Cardiac muscle cell (in vitro differentiated cells and primary cell): ENCODE measurements at regions not wholly inside any gene's neighbourhood (a gene's known extent, or its start where the extent isn't known, plus 50 kb on each side); places are given as distances from the start of the nearest gene placed in this dataset.

Experiments
- DNase-seq, 2 donors: peaks; one replicate each; pipeline versions ENCODE4 v3.0.0 to v3.0.0-alpha.2; 2010 to 2017; ENCODE audit warnings: low read depth in 1 of 2, low spot score in 1 of 2
- H3K27ac ChIP-seq: fragments of 200-600 bp; sonication (generic); 2 replicates; pipeline ENCODE4 v1.5.1; 2016
- H3K27me3 ChIP-seq: fragments of 200-600 bp; sonication (generic); 2 replicates; pipeline ENCODE4 v1.6.0; 2016; ENCODE audit warnings: control low read depth
- H3K36me3 ChIP-seq: fragments of 200-600 bp; sonication (generic); 2 replicates; pipeline ENCODE4 v1.5.1; 2016; ENCODE audit warnings: control low read depth
- H3K4me1 ChIP-seq: fragments of 200-600 bp; sonication (generic); 2 replicates; pipeline ENCODE4 v1.8.1; 2017; ENCODE audit warnings: low read depth, mild to moderate bottlenecking, mixed run types
- H3K4me3 ChIP-seq: fragments of 200-600 bp; sonication (generic); 2 replicates; pipeline ENCODE4 v1.5.1; 2016; ENCODE audit warnings: mild to moderate bottlenecking
- H3K9me3 ChIP-seq: fragments of 200-600 bp; sonication (generic); 2 replicates; pipeline ENCODE4 v1.5.1; 2017; ENCODE audit warnings: low read depth, mild to moderate bottlenecking, control low read depth
- TF ChIP-seq, protein P1 (sequence below): IDR thresholded peaks from 2 replicates; pipeline ENCODE4 v1.5.1; 2012; ENCODE audit warnings: low read depth, mild to moderate bottlenecking, low read length

DNA sequence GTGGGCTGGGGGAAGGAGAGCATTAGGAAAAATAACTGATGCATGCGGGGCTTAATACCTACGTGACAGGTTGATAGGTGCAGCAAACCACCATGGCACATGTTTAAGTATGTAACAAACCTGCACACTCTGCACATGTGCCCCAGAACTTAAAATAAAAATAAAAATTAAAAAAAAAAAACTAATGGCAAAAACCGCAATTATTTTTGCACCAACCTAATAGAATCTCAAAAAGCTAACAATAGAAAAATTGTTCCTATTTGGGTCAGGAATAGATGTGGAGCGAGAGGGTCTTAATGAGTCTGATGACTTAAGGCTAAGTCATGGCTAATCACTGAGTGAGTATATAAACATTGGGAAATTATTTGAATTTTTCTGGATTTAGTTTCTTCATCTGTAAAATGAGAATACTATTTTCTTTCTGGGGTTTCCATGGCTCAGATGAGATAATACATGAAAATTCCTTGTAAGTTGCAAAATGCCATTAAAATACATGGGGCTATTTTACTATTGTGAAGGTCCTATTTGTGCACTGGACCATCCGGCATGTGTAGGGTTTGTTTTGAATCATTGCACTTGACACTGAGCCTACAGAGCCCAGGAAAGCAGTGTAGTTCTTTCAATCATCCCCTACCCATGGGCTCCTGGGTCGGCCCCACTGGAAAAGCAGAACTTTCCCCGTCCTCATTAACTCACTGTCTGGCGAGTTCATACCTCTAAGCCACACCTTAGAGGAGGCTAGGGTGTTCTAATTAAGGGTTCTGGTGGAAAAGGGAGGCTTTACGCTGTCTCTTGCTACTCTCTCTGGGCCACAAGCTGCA is 164.1 kb upstream of the NTF3 start:
- DNase-seq = no peak
- Histone ChIP-seq H3K4me1 (no peaks in the 10 kb centered on the region), H3K9me3 (no peaks in the 10 kb centered on the region), H3K4me3 (no peak overlapping the region), H3K27ac (no peak overlapping the region), H3K36me3 (no peaks in the 10 kb centered on the region), H3K27me3 (no peaks in the 10 kb centered on the region)
- TF ChIP-seq, protein P1, sequence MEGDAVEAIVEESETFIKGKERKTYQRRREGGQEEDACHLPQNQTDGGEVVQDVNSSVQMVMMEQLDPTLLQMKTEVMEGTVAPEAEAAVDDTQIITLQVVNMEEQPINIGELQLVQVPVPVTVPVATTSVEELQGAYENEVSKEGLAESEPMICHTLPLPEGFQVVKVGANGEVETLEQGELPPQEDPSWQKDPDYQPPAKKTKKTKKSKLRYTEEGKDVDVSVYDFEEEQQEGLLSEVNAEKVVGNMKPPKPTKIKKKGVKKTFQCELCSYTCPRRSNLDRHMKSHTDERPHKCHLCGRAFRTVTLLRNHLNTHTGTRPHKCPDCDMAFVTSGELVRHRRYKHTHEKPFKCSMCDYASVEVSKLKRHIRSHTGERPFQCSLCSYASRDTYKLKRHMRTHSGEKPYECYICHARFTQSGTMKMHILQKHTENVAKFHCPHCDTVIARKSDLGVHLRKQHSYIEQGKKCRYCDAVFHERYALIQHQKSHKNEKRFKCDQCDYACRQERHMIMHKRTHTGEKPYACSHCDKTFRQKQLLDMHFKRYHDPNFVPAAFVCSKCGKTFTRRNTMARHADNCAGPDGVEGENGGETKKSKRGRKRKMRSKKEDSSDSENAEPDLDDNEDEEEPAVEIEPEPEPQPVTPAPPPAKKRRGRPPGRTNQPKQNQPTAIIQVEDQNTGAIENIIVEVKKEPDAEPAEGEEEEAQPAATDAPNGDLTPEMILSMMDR = no peak

DNA sequence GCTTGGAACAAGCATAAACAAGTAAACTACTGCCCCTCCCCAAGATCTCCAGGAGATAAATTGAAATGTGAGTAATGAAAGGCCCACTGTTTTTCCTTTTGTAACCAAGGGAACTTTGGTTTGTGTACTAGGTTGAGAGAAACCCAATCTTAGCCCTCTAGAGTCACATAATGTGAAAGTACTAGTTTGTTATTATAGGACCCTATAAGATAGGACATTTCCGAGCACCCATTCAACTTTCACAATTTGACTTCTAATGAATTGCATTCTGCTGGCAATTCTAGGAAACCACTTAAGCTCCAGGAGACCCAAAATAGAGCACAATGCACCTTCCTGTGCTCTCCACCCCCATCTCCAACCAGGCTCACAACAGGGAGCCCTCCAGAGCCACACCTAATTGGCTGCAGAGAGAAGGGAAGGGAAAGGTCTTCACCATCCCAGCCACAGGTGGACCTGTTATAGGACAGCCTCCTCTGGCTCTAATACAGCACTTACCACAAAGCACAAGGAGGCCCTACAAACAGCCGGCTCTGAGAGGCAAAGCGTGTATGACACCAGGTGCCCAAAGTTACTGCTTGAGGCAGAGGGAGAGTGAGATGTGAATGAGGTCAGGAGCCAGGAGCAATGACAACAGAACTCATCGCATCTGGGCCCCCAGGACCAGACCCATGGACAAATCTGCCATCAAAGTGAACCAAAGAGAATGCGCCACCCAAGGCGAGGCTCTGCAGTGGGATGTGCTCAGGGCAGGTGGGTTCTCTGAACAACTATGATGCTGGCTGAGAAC is 163.3 kb upstream of the NTF3 start:
- H3K36me3 ChIP-seq = no peaks in the 10 kb centered on the region
- no peaks in the 10 kb centered on the region for H3K27me3 ChIP-seq
- H3K4me3 ChIP-seq = no peak overlapping the region
- TF ChIP-seq, protein P1 = no peak
- no peak overlapping the region for H3K27ac ChIP-seq
- no peak for DNase-seq
- H3K4me1 ChIP-seq = no peaks in the 10 kb centered on the region
- H3K9me3 ChIP-seq = no peaks in the 10 kb centered on the region

DNA sequence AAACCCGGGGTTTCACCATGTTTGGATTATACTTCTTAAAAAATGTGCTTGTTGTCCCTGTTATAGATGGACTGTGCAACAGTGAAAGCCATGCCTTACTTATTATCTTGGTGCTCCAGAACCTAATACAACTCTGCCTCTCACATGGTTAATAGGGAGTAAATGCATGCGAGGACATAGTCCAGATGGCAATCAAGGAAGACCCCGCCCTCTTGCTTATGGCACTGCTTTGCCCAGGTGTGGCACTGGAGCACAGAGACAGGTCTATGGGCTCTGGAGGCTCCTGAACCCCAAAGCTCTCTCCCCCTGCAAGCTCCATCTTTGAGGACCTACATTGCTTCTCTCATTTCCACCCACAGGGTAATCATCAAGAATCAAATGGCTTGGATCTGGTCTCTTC is 162.1 kb upstream of the NTF3 start:
- H3K27ac ChIP-seq = no peak overlapping the region
- no peaks in the 10 kb centered on the region for H3K27me3 ChIP-seq
- H3K9me3 ChIP-seq = no peaks in the 10 kb centered on the region
- no peak overlapping the region for H3K4me3 ChIP-seq
- no peaks in the 10 kb centered on the region for H3K4me1 ChIP-seq
- no peaks in the 10 kb centered on the region for H3K36me3 ChIP-seq
- TF ChIP-seq, protein P1 = no peak
- DNase-seq = no peak

DNA sequence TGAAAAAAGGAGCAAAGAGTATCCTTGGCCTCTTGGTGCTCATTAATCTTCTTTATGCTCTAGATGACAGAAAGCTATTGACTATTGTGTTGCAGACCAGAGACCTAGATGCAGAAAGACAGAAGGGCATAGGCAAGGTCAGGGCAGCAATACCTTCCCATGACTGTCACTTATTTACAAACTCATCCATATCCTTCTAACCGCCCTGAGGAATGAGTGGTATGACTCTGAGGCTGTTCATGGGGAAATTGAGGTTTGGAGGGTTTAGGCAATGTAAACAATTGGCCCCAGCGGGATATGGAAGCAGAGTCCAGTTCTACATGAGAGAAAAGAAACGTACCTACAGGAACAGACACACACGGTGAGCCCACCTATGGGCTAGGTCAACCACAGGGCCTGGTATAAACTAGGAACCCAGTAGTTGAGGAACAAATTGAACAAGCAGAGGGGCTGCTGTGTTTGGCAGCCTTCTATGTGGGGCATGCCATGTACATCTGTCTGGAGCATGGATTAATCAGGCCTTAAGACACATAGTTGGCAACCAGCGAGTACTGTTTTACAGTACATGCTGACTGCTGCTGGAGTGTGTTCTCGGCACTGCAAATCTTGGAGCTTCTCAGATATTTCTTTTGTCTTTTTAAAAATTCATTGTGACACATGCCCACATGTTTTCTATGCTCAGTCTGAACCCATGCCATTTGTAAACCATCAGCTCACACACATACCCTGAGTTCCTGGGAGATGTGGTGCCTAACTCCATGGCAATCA is 159.7 kb upstream of the NTF3 start:
- Histone ChIP-seq H3K36me3 (no peaks in the 10 kb centered on the region), H3K9me3 (no peaks in the 10 kb centered on the region), H3K4me3 (no peak overlapping the region), H3K27ac (no peak overlapping the region), H3K4me1 (peaks cover 2% of the 10 kb centered on the region), H3K27me3 (no peaks in the 10 kb centered on the region)
- no peak for DNase-seq
- TF ChIP-seq, protein P1 = no peak

DNA sequence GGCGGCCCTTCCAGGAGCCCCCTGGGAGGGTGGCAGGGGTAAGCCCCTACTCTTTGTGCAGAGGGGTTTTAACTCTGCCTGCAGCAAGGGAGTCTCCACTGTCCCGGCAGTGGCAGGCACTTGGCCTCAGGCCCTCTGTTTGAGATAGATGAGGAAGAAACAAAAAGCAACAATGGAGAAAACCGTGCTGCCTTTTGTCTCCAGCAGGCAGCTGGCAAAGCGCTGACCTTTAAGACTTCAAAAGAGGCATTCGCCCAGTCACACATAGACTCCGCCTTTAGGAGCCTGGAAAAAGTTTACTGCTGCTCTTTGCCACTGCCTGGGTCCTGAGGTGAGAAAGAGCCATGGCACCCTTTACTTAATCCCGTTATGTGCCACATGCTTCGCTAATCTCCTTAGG is 158.2 kb upstream of the NTF3 start:
- Histone ChIP-seq H3K27me3 (no peaks in the 10 kb centered on the region), H3K9me3 (no peaks in the 10 kb centered on the region), H3K36me3 (no peaks in the 10 kb centered on the region), H3K4me1 (peaks cover 4% of the 10 kb centered on the region), H3K27ac (no peak overlapping the region), H3K4me3 (no peak overlapping the region)
- TF ChIP-seq, protein P1 = no peak
- DNase-seq = no peak
